Esophagus muscularis mucosa (tissue), 3 donors: ENCODE measurements at regions not wholly inside any gene's neighbourhood (a gene's known extent, or its start where the extent isn't known, plus 50 kb on each side); places are given as distances from the start of the nearest gene placed in this dataset.

Source experiments
- POLR2AphosphoS5 ChIP-seq, 2 donors: sonication (generic); formaldehyde crosslinking; IDR thresholded peaks; one replicate each; pipeline ENCODE4 v1.6.1; 2017; ENCODE audit warnings: antibody characterized with exemption in 2 of 2
- TF ChIP-seq, protein P1 (sequence below), 3 experiments: fragments of 200-600 bp in 2 of 3; fragments of 450-650 bp in 1 of 3; sonication (generic) in 2 of 3; IDR thresholded peaks; one replicate each; pipeline ENCODE4 v1.5.1; 2017 to 2019; ENCODE audit warnings: antibody characterized with exemption in 3 of 3, mild to moderate bottlenecking in 2 of 3, moderate library complexity in 1 of 3

DNA sequence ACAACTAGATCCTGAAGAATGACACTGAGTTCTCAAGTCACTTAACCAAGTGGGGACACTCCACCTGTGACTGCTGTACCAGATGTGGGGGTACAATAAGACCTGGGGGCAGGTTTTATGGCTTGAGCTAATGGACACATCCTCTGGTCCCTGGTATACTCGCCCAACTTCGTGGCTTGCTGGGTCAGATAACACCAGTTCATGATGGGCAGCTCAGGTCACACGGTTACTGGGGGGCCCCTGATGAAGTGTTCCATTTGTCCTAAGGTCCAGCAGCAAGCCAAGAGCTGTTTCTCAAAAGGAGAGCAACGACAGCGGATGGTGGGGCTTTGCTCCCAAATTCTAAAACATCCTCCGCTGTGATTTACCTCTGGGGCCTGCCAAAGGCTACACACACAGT, 1368.4 kb downstream of the BRD1 start:
- TF ChIP-seq, protein P1, sequence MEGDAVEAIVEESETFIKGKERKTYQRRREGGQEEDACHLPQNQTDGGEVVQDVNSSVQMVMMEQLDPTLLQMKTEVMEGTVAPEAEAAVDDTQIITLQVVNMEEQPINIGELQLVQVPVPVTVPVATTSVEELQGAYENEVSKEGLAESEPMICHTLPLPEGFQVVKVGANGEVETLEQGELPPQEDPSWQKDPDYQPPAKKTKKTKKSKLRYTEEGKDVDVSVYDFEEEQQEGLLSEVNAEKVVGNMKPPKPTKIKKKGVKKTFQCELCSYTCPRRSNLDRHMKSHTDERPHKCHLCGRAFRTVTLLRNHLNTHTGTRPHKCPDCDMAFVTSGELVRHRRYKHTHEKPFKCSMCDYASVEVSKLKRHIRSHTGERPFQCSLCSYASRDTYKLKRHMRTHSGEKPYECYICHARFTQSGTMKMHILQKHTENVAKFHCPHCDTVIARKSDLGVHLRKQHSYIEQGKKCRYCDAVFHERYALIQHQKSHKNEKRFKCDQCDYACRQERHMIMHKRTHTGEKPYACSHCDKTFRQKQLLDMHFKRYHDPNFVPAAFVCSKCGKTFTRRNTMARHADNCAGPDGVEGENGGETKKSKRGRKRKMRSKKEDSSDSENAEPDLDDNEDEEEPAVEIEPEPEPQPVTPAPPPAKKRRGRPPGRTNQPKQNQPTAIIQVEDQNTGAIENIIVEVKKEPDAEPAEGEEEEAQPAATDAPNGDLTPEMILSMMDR (IDR thresholded peaks at IDR 0.05): no peak
- TF ChIP-seq POLR2AphosphoS5 (IDR thresholded peaks at IDR 0.05): no peak
